Suprapubic skin (tissue), 4 donors: ENCODE measurements at regions not wholly inside any gene's neighbourhood (a gene's known extent, or its start where the extent isn't known, plus 50 kb on each side); places are given as distances from the start of the nearest gene placed in this dataset.

ENCODE experiments used
- DNase-seq, 2 donors: peaks; one replicate each; pipeline ENCODE4 v3.0.0-alpha.2; 2019; ENCODE audit warnings: low spot score in 2 of 2
- H3K27ac ChIP-seq: fragments of 200-600 bp; sonication (generic); one replicate; pipeline ENCODE4 v1.5.1; 2019
- H3K27me3 ChIP-seq: fragments of 200-600 bp; sonication (generic); one replicate; pipeline ENCODE4 v1.5.1; 2019
- H3K36me3 ChIP-seq: fragments of 200-600 bp; sonication (generic); one replicate; pipeline ENCODE4 v1.5.1; 2019
- H3K4me1 ChIP-seq: fragments of 200-600 bp; sonication (generic); one replicate; pipeline ENCODE4 v1.5.1; 2019
- H3K4me3 ChIP-seq: fragments of 200-600 bp; sonication (generic); one replicate; pipeline ENCODE4 v1.5.1; 2019; ENCODE audit warnings: mild to moderate bottlenecking
- H3K9me3 ChIP-seq: fragments of 200-600 bp; sonication (generic); one replicate; pipeline ENCODE4 v1.5.1; 2019
- EP300 ChIP-seq: sonication (generic); formaldehyde crosslinking; IDR thresholded peaks from one replicate; pipeline ENCODE4 v1.6.1; 2017; ENCODE audit warnings: antibody characterized with exemption
- POLR2A ChIP-seq, 2 donors: fragments of 450-650 bp; IDR thresholded peaks; one replicate each; pipeline ENCODE4 v1.6.1; 2017; ENCODE audit warnings: antibody characterized with exemption in 2 of 2, mild to moderate bottlenecking in 2 of 2, moderate library complexity in 2 of 2
- POLR2AphosphoS5 ChIP-seq, 3 donors: sonication (generic); formaldehyde crosslinking; IDR thresholded peaks; one replicate each; pipeline ENCODE4 v1.6.1; 2017; ENCODE audit warnings: antibody characterized with exemption in 3 of 3
- WGBS: methylation state at CpG from one replicate; pipeline ENCODE4 v1.1.5; 2018; 5-methylcytosine and 5-hydroxymethylcytosine counted together
- TF ChIP-seq, protein P1 (sequence below), 2 donors: fragments of 200-600 bp in 1 of 2; fragments of 450-650 bp in 1 of 2; sonication (generic) in 1 of 2; IDR thresholded peaks; one replicate each; pipeline ENCODE4 v1.5.1; 2016 to 2019; ENCODE audit warnings: antibody characterized with exemption in 2 of 2, mild to moderate bottlenecking in 1 of 2, moderate library complexity in 1 of 2

DNA sequence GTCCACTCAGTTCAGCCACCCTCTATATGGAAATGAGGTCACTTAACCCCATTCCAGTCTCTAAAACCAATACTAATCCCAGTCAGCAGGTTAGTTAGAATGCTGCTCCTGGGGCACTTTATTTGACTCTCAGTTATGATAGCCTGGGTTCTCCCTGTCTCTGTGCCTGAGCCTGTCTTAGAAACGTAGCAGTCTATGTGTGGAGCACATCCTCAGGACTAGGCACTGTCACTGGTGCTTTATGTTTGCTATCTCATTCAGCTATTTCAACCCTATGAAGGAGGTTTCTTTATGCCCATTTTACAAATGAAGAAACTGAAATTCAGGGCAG lies 152.5 kb upstream of the PKDCC start:
- 56% methylated on average over 1 of the region's 1 CpG for WGBS
- no peak overlapping the region for H3K4me3 ChIP-seq

DNA sequence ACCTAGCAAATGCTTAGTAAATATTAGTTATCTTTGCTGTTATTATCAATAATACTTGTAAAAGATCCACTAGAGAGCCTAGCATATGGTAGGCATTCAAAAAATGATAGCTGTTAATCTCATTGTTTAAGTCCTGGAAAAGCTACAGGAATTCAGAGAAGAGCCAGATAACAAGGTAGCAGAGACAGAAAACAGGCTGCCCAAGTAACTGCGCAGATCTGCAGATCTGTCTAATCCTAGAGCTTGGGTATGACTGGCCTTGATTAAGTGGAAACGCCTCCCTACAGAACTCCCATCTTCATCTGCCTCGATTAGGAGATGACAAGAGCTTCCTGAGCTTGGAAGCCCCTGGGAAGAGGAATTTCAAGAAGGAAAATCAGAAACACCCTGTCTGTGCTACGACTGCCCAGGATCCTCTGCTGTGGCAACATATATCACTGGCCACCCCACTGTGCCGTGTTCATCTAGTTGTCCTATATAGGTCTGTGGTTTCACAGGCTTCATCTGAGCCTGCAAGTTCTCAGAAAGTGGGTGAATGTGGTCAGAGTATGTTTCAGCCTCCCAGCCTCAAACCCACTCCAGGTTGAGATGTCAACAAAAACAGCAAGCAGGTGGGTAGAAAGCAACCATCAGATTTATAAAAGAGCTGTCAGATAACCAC lies 151.5 kb upstream of the PKDCC start:
- Histone ChIP-seq H3K27ac (no peak overlapping the region), H3K4me1 (no peaks in the 10 kb centered on the region), H3K9me3 (no peaks in the 10 kb centered on the region), H3K27me3 (no peaks in the 10 kb centered on the region), H3K4me3 (no peak overlapping the region), H3K36me3 (no peaks in the 10 kb centered on the region)
- WGBS, result 86% methylated on average over 5 of the region's 5 CpGs
- no peak for DNase-seq
- TF ChIP-seq POLR2A (IDR thresholded peaks at IDR 0.05), result no peak
- no peak for TF ChIP-seq EP300
- no peak for TF ChIP-seq POLR2AphosphoS5 (IDR thresholded peaks at IDR 0.05)
- TF ChIP-seq, protein P1, sequence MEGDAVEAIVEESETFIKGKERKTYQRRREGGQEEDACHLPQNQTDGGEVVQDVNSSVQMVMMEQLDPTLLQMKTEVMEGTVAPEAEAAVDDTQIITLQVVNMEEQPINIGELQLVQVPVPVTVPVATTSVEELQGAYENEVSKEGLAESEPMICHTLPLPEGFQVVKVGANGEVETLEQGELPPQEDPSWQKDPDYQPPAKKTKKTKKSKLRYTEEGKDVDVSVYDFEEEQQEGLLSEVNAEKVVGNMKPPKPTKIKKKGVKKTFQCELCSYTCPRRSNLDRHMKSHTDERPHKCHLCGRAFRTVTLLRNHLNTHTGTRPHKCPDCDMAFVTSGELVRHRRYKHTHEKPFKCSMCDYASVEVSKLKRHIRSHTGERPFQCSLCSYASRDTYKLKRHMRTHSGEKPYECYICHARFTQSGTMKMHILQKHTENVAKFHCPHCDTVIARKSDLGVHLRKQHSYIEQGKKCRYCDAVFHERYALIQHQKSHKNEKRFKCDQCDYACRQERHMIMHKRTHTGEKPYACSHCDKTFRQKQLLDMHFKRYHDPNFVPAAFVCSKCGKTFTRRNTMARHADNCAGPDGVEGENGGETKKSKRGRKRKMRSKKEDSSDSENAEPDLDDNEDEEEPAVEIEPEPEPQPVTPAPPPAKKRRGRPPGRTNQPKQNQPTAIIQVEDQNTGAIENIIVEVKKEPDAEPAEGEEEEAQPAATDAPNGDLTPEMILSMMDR (IDR thresholded peaks at IDR 0.05), result no peak

More for the DNA sequence above, 152.5 kb upstream of the PKDCC start:
- Histone ChIP-seq H3K27me3 (no peaks in the 10 kb centered on the region), H3K36me3 (no peaks in the 10 kb centered on the region), H3K4me1 (no peaks in the 10 kb centered on the region), H3K9me3 (no peaks in the 10 kb centered on the region), H3K27ac (no peak overlapping the region)
- TF ChIP-seq EP300 (no peak), POLR2AphosphoS5 (IDR thresholded peaks at IDR 0.05) (no peak), POLR2A (IDR thresholded peaks at IDR 0.05) (no peak)
- TF ChIP-seq, protein P1 (IDR thresholded peaks at IDR 0.05), result no peak
- no peak for DNase-seq

DNA sequence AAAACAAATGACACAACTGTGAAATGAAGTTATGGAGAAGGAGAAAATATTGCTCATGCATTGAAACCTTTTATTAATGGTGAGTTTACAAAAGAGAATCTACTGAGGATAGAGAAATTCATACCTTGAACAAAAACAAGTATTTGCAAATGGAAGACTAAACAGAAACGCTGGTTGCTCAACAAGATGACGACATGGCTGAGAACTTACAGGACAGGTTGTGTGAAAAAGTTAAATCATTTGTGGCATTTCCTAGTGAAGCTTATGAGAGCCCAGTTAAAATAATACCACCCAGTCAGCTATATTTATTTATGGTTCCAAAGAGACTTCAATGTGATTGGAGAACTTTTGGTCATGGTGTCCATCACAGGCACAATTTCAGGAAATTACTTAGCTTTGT lies 148.6 kb upstream of the PKDCC start:
- WGBS, result 44% methylated on average over 2 of the region's 2 CpGs
- H3K27ac ChIP-seq, result no peak overlapping the region
- no peaks in the 10 kb centered on the region for H3K9me3 ChIP-seq
- no peaks in the 10 kb centered on the region for H3K36me3 ChIP-seq
- DNase-seq, result no peak
- no peak overlapping the region for H3K4me3 ChIP-seq
- no peaks in the 10 kb centered on the region for H3K27me3 ChIP-seq
- no peaks in the 10 kb centered on the region for H3K4me1 ChIP-seq
- TF ChIP-seq POLR2AphosphoS5 (IDR thresholded peaks at IDR 0.05) (no peak), EP300 (no peak)
- TF ChIP-seq, protein P1 (IDR thresholded peaks at IDR 0.05), result no peak

DNA sequence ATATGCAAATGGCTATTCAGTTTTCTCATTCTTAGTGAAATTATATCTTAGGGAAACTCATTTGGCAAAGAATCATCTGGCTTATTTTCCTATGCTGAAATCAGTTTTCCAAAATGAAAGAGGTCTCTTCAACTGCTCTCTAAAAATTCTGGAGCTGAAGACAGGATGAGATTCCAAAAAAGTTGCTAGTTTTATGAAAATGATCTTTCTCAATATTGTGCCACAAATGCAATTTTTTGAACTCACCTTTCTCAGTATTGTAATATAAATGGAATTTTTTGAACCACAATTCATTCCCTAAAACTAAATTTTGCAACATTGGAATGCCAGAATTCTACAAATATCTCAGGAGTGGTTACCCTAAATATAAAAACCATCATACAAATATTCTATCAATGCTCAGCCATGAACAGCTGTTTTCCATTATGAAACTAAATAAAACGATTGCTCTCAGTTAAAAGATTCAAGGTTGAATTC lies 147.7 kb upstream of the PKDCC start:
- Histone ChIP-seq H3K4me1 (no peaks in the 10 kb centered on the region), H3K27ac (no peak overlapping the region), H3K4me3 (no peak overlapping the region), H3K27me3 (no peaks in the 10 kb centered on the region), H3K9me3 (no peaks in the 10 kb centered on the region), H3K36me3 (no peaks in the 10 kb centered on the region)
- TF ChIP-seq EP300, result no peak
- DNase-seq, result no peak
- 63% methylated on average over 1 of the region's 1 CpG for WGBS

DNA sequence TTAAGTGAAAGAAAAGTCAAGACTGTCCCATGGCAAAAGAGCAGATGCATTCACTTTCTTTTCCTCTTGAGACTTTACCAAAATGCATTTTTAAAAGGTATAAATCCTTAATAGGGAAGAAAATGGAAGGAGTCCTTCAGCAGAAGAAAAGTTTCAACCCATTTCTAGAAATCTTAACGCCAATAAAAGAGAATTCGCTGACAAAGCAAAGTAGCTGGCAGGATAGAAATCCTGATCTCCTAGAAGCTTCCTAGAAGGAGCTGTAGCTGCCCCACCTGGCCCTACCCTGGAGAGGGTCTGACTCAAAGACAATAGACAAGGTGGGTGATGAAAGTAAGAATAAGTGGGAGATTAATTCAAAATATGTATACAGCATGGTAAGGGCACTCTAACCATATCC lies 144.9 kb upstream of the PKDCC start:
- TF ChIP-seq EP300 (no peak), POLR2A (IDR thresholded peaks at IDR 0.05) (no peak), POLR2AphosphoS5 (IDR thresholded peaks at IDR 0.05) (no peak)
- TF ChIP-seq, protein P1 (IDR thresholded peaks at IDR 0.05), result no peak
- Histone ChIP-seq H3K27ac (no peak overlapping the region), H3K36me3 (no peaks in the 10 kb centered on the region), H3K27me3 (no peaks in the 10 kb centered on the region), H3K4me3 (no peak overlapping the region), H3K9me3 (no peaks in the 10 kb centered on the region), H3K4me1 (peaks cover 9% of the 10 kb centered on the region)
- DNase-seq, result no peak
- 89% methylated on average over 2 of the region's 2 CpGs for WGBS
